Right atrium auricular region (tissue), 2 donors: ENCODE measurements at regions not wholly inside any gene's neighbourhood (a gene's known extent, or its start where the extent isn't known, plus 50 kb on each side); places are given as distances from the start of the nearest gene placed in this dataset.

ENCODE experiments used
- DNase-seq: peaks from one replicate; pipeline ENCODE4 v3.0.0-alpha.2; 2019; ENCODE audit warnings: low spot score
- H3K27ac ChIP-seq, 2 donors: fragments of 200-600 bp; sonication (generic); 1 replicate in 1 of 2; 2 replicates in 1 of 2; pipeline ENCODE4 v1.5.1; 2016 to 2019
- H3K27me3 ChIP-seq, 2 donors: fragments of 200-600 bp; sonication (generic); one replicate each; pipeline versions ENCODE4 v1.5.1 to v1.6.0; 2017 to 2019
- H3K36me3 ChIP-seq: fragments of 200-600 bp; sonication (generic); one replicate; pipeline ENCODE4 v1.5.1; 2016
- H3K4me1 ChIP-seq, 2 donors: fragments of 200-600 bp; sonication (generic); one replicate each; pipeline versions ENCODE4 v1.5.1 to v1.6.0; 2017 to 2019
- H3K4me3 ChIP-seq, 2 donors: fragments of 200-600 bp; sonication (generic); 1 replicate in 1 of 2; 2 replicates in 1 of 2; pipeline ENCODE4 v1.5.1; 2017 to 2019; ENCODE audit warnings: mild to moderate bottlenecking in 1 of 2, moderate library complexity in 1 of 2
- H3K9me3 ChIP-seq, 2 donors: fragments of 200-600 bp; sonication (generic); one replicate each; pipeline ENCODE4 v1.5.1; 2019
- CTCF ChIP-seq, 2 donors: fragments of 200-600 bp; sonication (generic); IDR thresholded peaks; one replicate each; pipeline ENCODE4 v1.5.1; 2019; ENCODE audit warnings: antibody characterized with exemption in 2 of 2

GRCh38 chr1:94336991-94337390 lies 81.2 kb upstream of the ABCD3 start:
- peaks cover 0 to 20% of the 10 kb centered on the region in 2 donors for H3K4me1 ChIP-seq
- no peak for DNase-seq
- no peak overlapping the region for H3K27ac ChIP-seq
- H3K4me3 ChIP-seq = no peak overlapping the region
- TF ChIP-seq CTCF (IDR thresholded peaks at IDR 0.05) = no peak
- no peaks in the 10 kb centered on the region for H3K27me3 ChIP-seq
- no peaks in the 10 kb centered on the region for H3K36me3 ChIP-seq
- H3K9me3 ChIP-seq = no peaks in the 10 kb centered on the region

- Histone ChIP-seq H3K9me3 (no peaks in the 10 kb centered on the region), H3K4me3 (no peak overlapping the region), H3K27ac (no peak overlapping the region), H3K27me3 (no peaks in the 10 kb centered on the region), H3K4me1 (peaks cover 0 to 20% of the 10 kb centered on the region in 2 donors), H3K36me3 (no peaks in the 10 kb centered on the region)
- peak; percentile 60 to 94 for TF ChIP-seq CTCF (IDR thresholded peaks at IDR 0.05)
- peak; percentile 89 for DNase-seq
Measured at GRCh38 chr1:94335950-94336349, 82.2 kb upstream of the ABCD3 start.

GRCh38 chr1:94335447-94335846 lies 82.7 kb upstream of the ABCD3 start:
- Histone ChIP-seq H3K27me3 (no peaks in the 10 kb centered on the region), H3K4me1 (peaks cover 0 to 20% of the 10 kb centered on the region in 2 donors), H3K9me3 (no peaks in the 10 kb centered on the region), H3K4me3 (no peak overlapping the region), H3K27ac (peak overlapping the region in 1 of 2 donors; percentile 26), H3K36me3 (no peaks in the 10 kb centered on the region)
- no peak for TF ChIP-seq CTCF (IDR thresholded peaks at IDR 0.05)
- no peak for DNase-seq

GRCh38 chr1:94334764-94335163 lies 83.4 kb upstream of the ABCD3 start:
- Histone ChIP-seq H3K9me3 (no peaks in the 10 kb centered on the region), H3K27ac (peak overlapping the region; percentile 26 to 39), H3K27me3 (no peaks in the 10 kb centered on the region), H3K4me3 (no peak overlapping the region), H3K36me3 (no peaks in the 10 kb centered on the region), H3K4me1 (peaks cover 0 to 20% of the 10 kb centered on the region in 2 donors)
- no peak for TF ChIP-seq CTCF (IDR thresholded peaks at IDR 0.05)
- DNase-seq = no peak

GRCh38 chr1:94332952-94333351 lies 85.2 kb upstream of the ABCD3 start:
- H3K36me3 ChIP-seq = no peaks in the 10 kb centered on the region
- no peaks in the 10 kb centered on the region for H3K9me3 ChIP-seq
- H3K4me1 ChIP-seq = peaks cover 0 to 35% of the 10 kb centered on the region in 2 donors
- no peak overlapping the region for H3K4me3 ChIP-seq
- no peak for TF ChIP-seq CTCF (IDR thresholded peaks at IDR 0.05)
- DNase-seq = no peak
- no peaks in the 10 kb centered on the region for H3K27me3 ChIP-seq
- no peak overlapping the region for H3K27ac ChIP-seq

GRCh38 chr1:94332516-94332915 lies 85.7 kb upstream of the ABCD3 start:
- TF ChIP-seq CTCF (IDR thresholded peaks at IDR 0.05) = no peak
- H3K4me1 ChIP-seq = peaks cover 0 to 39% of the 10 kb centered on the region in 2 donors
- H3K4me3 ChIP-seq = no peak overlapping the region
- DNase-seq = no peak
- no peak overlapping the region for H3K27ac ChIP-seq
- H3K27me3 ChIP-seq = no peaks in the 10 kb centered on the region
- no peaks in the 10 kb centered on the region for H3K36me3 ChIP-seq
- no peaks in the 10 kb centered on the region for H3K9me3 ChIP-seq
